GM10266 (cell line): ENCODE measurements at regions not wholly inside any gene's neighbourhood (a gene's known extent, or its start where the extent isn't known, plus 50 kb on each side); places are given as distances from the start of the nearest gene placed in this dataset.

Experiments used
- DNase-seq: peaks from one replicate; pipeline ENCODE4 v3.0.0; 2012; ENCODE audit errors: extremely low spot score
- TF ChIP-seq, protein P1 (sequence below): IDR thresholded peaks from 2 replicates; pipeline ENCODE4 v1.5.1; 2012; ENCODE audit warnings: mild to moderate bottlenecking, low read depth; ENCODE audit not compliant: control insufficient read depth, insufficient read depth; ENCODE audit errors: missing control alignments

DNA sequence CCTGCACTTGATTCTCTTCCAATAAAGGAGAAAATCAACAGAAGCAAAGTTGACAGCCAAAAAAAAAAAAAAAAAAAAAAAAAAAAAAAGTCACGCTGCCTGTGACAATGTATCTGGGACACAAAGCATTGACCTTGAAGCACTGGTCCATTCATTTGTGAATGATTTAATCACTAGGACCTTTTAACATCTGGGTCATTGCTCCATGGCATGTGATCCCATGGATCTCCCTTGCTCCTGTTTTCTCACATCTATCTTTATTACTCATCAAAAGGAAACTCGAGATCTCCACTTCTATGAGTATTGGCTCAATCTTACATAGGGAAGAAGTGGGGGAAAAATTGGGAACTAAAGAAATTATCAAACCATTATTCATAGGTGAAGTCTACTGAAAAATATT lies 89.6 kb upstream of the SMIM30 start:
- TF ChIP-seq, protein P1, sequence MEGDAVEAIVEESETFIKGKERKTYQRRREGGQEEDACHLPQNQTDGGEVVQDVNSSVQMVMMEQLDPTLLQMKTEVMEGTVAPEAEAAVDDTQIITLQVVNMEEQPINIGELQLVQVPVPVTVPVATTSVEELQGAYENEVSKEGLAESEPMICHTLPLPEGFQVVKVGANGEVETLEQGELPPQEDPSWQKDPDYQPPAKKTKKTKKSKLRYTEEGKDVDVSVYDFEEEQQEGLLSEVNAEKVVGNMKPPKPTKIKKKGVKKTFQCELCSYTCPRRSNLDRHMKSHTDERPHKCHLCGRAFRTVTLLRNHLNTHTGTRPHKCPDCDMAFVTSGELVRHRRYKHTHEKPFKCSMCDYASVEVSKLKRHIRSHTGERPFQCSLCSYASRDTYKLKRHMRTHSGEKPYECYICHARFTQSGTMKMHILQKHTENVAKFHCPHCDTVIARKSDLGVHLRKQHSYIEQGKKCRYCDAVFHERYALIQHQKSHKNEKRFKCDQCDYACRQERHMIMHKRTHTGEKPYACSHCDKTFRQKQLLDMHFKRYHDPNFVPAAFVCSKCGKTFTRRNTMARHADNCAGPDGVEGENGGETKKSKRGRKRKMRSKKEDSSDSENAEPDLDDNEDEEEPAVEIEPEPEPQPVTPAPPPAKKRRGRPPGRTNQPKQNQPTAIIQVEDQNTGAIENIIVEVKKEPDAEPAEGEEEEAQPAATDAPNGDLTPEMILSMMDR: no peak
- DNase-seq: no peak

- DNase-seq: no peak
- TF ChIP-seq, protein P1: no peak
Observed at GRCh38 chr7:113207441-113207840, 89.1 kb upstream of the SMIM30 start.

DNA sequence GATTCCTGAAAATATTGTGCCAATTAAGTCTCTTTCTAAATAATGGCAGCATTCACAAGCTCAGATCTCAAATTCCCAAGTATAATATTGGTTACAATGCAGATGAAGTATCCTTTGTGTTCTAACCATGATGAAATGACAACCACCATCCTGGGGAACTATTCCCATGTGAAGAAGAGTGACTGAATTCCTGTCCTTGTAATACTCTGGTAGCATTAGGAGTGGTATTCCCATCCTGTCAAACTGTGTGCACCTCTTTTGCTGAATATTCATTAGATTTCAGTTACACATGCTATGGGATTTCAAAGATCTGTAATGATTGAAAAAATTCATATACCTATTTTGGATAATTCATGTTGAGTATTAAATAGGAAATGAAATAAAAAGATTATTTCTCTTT lies 86.1 kb upstream of the SMIM30 start:
- no peak for DNase-seq
- TF ChIP-seq, protein P1: no peak

DNA sequence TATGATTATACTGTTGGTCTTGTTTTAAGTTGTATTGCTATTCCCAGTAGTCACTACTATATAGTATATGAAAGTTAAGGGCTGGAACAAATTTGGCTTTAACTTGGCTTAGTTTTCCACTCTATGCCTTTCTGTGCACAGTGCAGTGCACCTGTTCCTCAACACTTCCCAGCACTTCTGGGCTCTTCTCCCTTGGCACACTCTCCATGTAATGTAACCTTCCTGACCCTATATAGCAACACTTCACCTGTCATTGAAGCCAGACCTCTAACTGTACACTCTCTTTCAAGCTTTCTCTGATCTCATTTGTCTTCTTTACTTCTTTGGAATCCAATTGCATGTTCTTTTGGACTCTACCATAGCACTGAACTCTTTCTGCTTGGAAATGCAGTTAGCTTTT lies 83.9 kb upstream of the SMIM30 start:
- TF ChIP-seq, protein P1: no peak
- DNase-seq: no peak

DNA sequence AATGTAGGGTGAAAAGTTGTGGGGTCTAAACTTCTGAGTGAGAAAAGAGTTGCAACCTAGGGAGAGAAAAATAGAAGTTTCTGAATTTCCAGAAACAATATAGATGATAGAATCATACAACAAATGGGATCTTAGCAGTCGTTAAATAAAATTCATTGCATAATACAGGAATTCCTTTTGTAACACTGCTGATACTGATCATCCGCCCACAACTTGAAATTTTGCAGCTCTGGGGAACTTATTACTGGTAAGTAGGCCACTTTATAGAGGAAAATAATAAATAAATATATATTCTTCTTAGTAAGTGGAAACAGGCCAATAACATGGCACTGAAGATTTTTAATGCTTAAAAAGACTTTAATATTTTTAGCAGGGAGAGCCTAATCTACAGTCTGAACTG lies 81.9 kb upstream of the SMIM30 start:
- TF ChIP-seq, protein P1: no peak
- no peak for DNase-seq

DNA sequence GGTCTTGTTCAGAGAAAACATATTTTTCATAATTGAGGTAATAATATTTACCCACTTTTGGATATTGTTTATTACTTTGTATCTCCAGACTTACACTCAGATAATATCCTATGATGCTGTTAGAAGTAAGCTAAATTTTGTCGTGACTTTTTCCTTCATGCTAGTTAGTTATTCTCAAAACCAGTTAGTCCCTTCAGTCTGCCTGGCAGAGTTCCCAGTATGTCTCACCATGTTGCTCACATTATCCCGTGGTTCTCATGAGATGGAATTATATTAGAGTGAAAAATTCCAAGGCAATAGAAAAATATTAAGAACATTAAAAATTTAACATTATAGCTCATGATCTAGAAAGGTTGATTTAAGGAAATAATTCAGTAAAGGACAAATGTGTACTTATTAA lies 81.5 kb upstream of the SMIM30 start:
- TF ChIP-seq, protein P1: no peak
- no peak for DNase-seq

- TF ChIP-seq, protein P1: no peak
- DNase-seq: no peak
Observed at GRCh38 chr7:113199136-113199535, 80.8 kb upstream of the SMIM30 start.
